Hepatocyte (in vitro differentiated cells): ENCODE measurements at regions not wholly inside any gene's neighbourhood (a gene's known extent, or its start where the extent isn't known, plus 50 kb on each side); places are given as distances from the start of the nearest gene placed in this dataset.

Source experiments
- CTCF ChIP-seq: fragments of 200-600 bp; sonication (generic); IDR thresholded peaks from 2 replicates; pipeline ENCODE4 v1.5.1; 2016; ENCODE audit warnings: antibody characterized with exemption, mild to moderate bottlenecking; ENCODE audit not compliant: poor library complexity
- EZH2 ChIP-seq: fragments of 200-600 bp; sonication (generic); IDR thresholded peaks from 2 replicates; pipeline ENCODE4 v1.6.1; 2016; ENCODE audit warnings: antibody characterized with exemption, mild to moderate bottlenecking, borderline replicate concordance
- EZH2phosphoT487 ChIP-seq: fragments of 200-600 bp; sonication (generic); IDR thresholded peaks from one replicate; pipeline ENCODE4 v1.6.1; 2018; ENCODE audit warnings: antibody characterized with exemption, mild to moderate bottlenecking, low read depth, moderate library complexity; ENCODE audit not compliant: unreplicated experiment, severe bottlenecking

GRCh38 chrX:116628464-116628863, 165.7 kb upstream of the CT83 start:
- TF ChIP-seq EZH2 (no peak), CTCF (no peak), EZH2phosphoT487 (no peak)
